ENCODE measurements at regions not wholly inside any gene's neighbourhood (a gene's known extent, or its start where the extent isn't known, plus 50 kb on each side); places are given as distances from the start of the nearest gene placed in this dataset.
"Not testable (repeated sequence)": the region's sequence is repeated elsewhere in the genome, so short reads cannot be mapped to it uniquely, and the experiment has no call there.

GRCh38 chr14:89468566-89468965, 51.5 kb upstream of the FOXN3 start:
- Histone ChIP-seq H3K79me2 (ENCODE audit: insufficient read depth, low read length) (no peaks in the 10 kb centered on the region), H3F3A (ENCODE audit: insufficient read depth, low read length) (no peaks in the 10 kb centered on the region), H3K4me1 (ENCODE audit: insufficient read depth, low read length, severe bottlenecking) (no peaks in the 10 kb centered on the region), H4K20me1 (ENCODE audit: insufficient read depth, low read length) (no peaks in the 10 kb centered on the region), H3K4me2 (ENCODE audit: low read length) (no peak overlapping the region), H3K9ac (ENCODE audit: low read length) (no peak overlapping the region), H3K27ac (ENCODE audit: low read depth, low read length, poor library complexity, severe bottlenecking) (no peak overlapping the region), H3K4me3 (ENCODE audit: low read depth, low read length, poor library complexity, severe bottlenecking) (no peak overlapping the region), H3K9me2 (ENCODE audit: low read depth, low read length) (no peaks in the 10 kb centered on the region), H2AFZ (ENCODE audit: low read length) (no peak overlapping the region), H3K9me3 (ENCODE audit: low read length) (no peaks in the 10 kb centered on the region), H3K27me3 (ENCODE audit: insufficient read depth, low read length) (no peaks in the 10 kb centered on the region), H3K36me3 (ENCODE audit: insufficient read depth, low read length) (no peaks in the 10 kb centered on the region; the same call in 1 of the 2 replicates)
- no peak for TF ChIP-seq EZH2 (IDR thresholded peaks at IDR 0.05; ENCODE audit: borderline replicate concordance, low read length)
- no peak for TF ChIP-seq CTCF (IDR thresholded peaks at IDR 0.05; ENCODE audit: low read length)

- not testable (repeated sequence) for H3K9me2 ChIP-seq (ENCODE audit: low read depth, low read length); H4K20me1 ChIP-seq (ENCODE audit: insufficient read depth, low read length); H3K4me1 ChIP-seq (ENCODE audit: insufficient read depth, low read length, severe bottlenecking); H3K79me2 ChIP-seq (ENCODE audit: insufficient read depth, low read length); H3K27me3 ChIP-seq (ENCODE audit: insufficient read depth, low read length); H3K36me3 ChIP-seq (ENCODE audit: insufficient read depth, low read length); H2AFZ ChIP-seq (ENCODE audit: low read length); H3F3A ChIP-seq (ENCODE audit: insufficient read depth, low read length); H3K9ac ChIP-seq (ENCODE audit: low read length); H3K9me3 ChIP-seq (ENCODE audit: low read length); H3K4me3 ChIP-seq (ENCODE audit: low read depth, low read length, poor library complexity, severe bottlenecking); H3K4me2 ChIP-seq (ENCODE audit: low read length); H3K27ac ChIP-seq (ENCODE audit: low read depth, low read length, poor library complexity, severe bottlenecking)
Measured at GRCh38 chr14:89468030-89468429, 51.0 kb upstream of the FOXN3 start.

GRCh38 chr14:89466944-89467343, 49.9 kb upstream of the FOXN3 start:
- Histone ChIP-seq H3K27ac (ENCODE audit: low read depth, low read length, poor library complexity, severe bottlenecking) (no peak overlapping the region), H3K9me2 (ENCODE audit: low read depth, low read length) (no peaks in the 10 kb centered on the region), H3K4me2 (ENCODE audit: low read length) (no peak overlapping the region), H2AFZ (ENCODE audit: low read length) (no peak overlapping the region), H3K4me1 (ENCODE audit: insufficient read depth, low read length, severe bottlenecking) (no peaks in the 10 kb centered on the region), H3K79me2 (ENCODE audit: insufficient read depth, low read length) (no peaks in the 10 kb centered on the region), H3K4me3 (ENCODE audit: low read depth, low read length, poor library complexity, severe bottlenecking) (no peak overlapping the region), H3K36me3 (ENCODE audit: insufficient read depth, low read length) (no peaks in the 10 kb centered on the region; the same call in 1 of the 2 replicates), H3F3A (ENCODE audit: insufficient read depth, low read length) (no peaks in the 10 kb centered on the region), H4K20me1 (ENCODE audit: insufficient read depth, low read length) (no peaks in the 10 kb centered on the region), H3K27me3 (ENCODE audit: insufficient read depth, low read length) (no peaks in the 10 kb centered on the region), H3K9ac (ENCODE audit: low read length) (no peak overlapping the region), H3K9me3 (ENCODE audit: low read length) (no peaks in the 10 kb centered on the region)
- TF ChIP-seq CTCF (IDR thresholded peaks at IDR 0.05; ENCODE audit: low read length) (no peak), EZH2 (IDR thresholded peaks at IDR 0.05; ENCODE audit: borderline replicate concordance, low read length) (no peak)

Data from OCI-LY1 (cell line).